ENCODE measurements at regions not wholly inside any gene's neighbourhood (a gene's known extent, or its start where the extent isn't known, plus 50 kb on each side); places are given as distances from the start of the nearest gene placed in this dataset.

DNA sequence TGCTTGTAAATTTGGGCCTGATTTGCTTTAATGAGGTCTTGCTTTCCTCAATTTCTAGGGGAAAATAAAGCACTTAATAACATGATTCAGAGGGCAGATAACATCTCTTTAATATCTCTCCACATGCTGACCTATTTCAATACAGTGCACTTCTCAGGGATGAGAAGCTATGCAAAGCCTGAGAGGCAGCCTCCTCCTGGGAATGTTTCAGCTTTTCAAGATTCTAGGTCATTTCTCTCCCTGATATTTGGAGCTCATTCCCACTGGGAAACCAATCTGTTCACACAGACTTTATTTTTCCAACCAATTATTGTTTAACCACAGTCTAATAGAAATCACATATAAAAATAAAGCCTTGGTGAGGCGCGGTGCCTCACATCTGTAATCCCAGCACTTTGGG, 67.0 kb upstream of the LSAMP start (continued):
- TF ChIP-seq, protein P1, sequence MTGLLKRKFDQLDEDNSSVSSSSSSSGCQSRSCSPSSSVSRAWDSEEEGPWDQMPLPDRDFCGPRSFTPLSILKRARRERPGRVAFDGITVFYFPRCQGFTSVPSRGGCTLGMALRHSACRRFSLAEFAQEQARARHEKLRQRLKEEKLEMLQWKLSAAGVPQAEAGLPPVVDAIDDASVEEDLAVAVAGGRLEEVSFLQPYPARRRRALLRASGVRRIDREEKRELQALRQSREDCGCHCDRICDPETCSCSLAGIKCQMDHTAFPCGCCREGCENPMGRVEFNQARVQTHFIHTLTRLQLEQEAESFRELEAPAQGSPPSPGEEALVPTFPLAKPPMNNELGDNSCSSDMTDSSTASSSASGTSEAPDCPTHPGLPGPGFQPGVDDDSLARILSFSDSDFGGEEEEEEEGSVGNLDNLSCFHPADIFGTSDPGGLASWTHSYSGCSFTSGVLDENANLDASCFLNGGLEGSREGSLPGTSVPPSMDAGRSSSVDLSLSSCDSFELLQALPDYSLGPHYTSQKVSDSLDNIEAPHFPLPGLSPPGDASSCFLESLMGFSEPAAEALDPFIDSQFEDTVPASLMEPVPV (CRISPR knock-in tag; IDR thresholded peaks at IDR 0.05) = no peak
- TF ChIP-seq, protein P2, sequence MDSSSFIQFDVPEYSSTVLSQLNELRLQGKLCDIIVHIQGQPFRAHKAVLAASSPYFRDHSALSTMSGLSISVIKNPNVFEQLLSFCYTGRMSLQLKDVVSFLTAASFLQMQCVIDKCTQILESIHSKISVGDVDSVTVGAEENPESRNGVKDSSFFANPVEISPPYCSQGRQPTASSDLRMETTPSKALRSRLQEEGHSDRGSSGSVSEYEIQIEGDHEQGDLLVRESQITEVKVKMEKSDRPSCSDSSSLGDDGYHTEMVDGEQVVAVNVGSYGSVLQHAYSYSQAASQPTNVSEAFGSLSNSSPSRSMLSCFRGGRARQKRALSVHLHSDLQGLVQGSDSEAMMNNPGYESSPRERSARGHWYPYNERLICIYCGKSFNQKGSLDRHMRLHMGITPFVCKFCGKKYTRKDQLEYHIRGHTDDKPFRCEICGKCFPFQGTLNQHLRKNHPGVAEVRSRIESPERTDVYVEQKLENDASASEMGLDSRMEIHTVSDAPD (CRISPR knock-in tag; IDR thresholded peaks at IDR 0.05) = no peak
- no peak for TF ChIP-seq ZNF367 (CRISPR knock-in tag; IDR thresholded peaks at IDR 0.05; ENCODE audit: borderline replicate concordance)
- no peak for TF ChIP-seq NFE2L1 (CRISPR knock-in tag; IDR thresholded peaks at IDR 0.05; ENCODE audit: borderline replicate concordance)

DNA sequence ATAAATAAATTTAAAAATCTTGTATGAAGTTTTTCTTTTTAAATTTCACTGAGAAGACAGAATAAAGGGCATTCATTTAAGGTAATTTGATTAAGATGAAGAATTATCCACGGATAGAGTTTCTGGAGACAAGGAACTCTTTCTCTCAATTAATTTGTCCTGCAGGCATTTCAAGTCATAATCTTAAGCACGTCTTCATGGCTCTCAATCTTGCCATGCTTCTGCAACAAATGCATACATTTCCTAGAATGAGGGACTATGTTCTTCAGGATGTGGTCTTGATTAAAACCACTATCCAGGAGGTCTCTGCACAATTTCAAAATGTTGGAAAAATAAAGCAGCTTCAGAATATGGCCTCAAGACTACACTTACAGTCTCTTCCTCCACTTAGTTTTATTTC, 67.6 kb upstream of the LSAMP start:
- H3K4me1 ChIP-seq (ENCODE audit: insufficient read depth, low read length) = no peaks in the 10 kb centered on the region
- WGBS (ENCODE audit: low lambda C conversion rate) = 5% methylated on average over 2 of the region's 2 CpGs
- CTCF ChIA-PET (ENCODE audit: low intra/inter-chr PET ratio, low total read pairs) = no interaction called here
- no peak overlapping the region for H3K27ac ChIP-seq (ENCODE audit: extremely low read length, insufficient read depth, low read length)
- no peaks in the 10 kb centered on the region for H3K79me2 ChIP-seq (ENCODE audit: insufficient read depth, low read length)
- H2AFZ ChIP-seq (ENCODE audit: low read length) = no peak overlapping the region
- no peaks in the 10 kb centered on the region for H3K27me3 ChIP-seq (ENCODE audit: control insufficient read depth in 1 of 2, insufficient read depth in 2 of 2, low read length in 2 of 2)
- no peak overlapping the region for H3K9ac ChIP-seq (ENCODE audit: insufficient read depth, low read depth, low read length)
- in situ Hi-C loops (cut with HindIII; ENCODE audit: extremely low pct_ligation_motif_present, low pct_unique_long_range_greater_than_20kb) = no loop called here
- H3K36me3 ChIP-seq (replicated peaks in 1 of 2; ENCODE audit: control insufficient read depth in 1 of 2, insufficient read depth in 2 of 2, low read length in 2 of 2) = no peaks in the 10 kb centered on the region
- DNase-seq (ENCODE audit: low spot score) (no peak), ATAC-seq (no peak), FAIRE-seq (no peak)
- intact Hi-C loops (cut with micrococcal nuclease; ENCODE audit: unreplicated experiment) = no loop called here
- H3K4me3 ChIP-seq (replicated peaks in 1 of 3; ENCODE audit: insufficient read depth in 1 of 3, low read depth in 2 of 3, low read length in 3 of 3) = no peak overlapping the region
- POLR2A ChIA-PET = no interaction called here
- no peak overlapping the region for H3K4me2 ChIP-seq (ENCODE audit: low read depth, low read length)
- H3K9me3 ChIP-seq (ENCODE audit: low read length) = no peaks in the 10 kb centered on the region
- no peaks in the 10 kb centered on the region for H4K20me1 ChIP-seq (ENCODE audit: insufficient read depth, low read length)
- no TSS peak for BruUV-seq (replicated peaks)
- TF ChIP-seq AGO2 (optimal IDR thresholded peaks at IDR 0.05; ENCODE audit: low read depth, low read length) = no peak
- TF ChIP-seq, protein P3, sequence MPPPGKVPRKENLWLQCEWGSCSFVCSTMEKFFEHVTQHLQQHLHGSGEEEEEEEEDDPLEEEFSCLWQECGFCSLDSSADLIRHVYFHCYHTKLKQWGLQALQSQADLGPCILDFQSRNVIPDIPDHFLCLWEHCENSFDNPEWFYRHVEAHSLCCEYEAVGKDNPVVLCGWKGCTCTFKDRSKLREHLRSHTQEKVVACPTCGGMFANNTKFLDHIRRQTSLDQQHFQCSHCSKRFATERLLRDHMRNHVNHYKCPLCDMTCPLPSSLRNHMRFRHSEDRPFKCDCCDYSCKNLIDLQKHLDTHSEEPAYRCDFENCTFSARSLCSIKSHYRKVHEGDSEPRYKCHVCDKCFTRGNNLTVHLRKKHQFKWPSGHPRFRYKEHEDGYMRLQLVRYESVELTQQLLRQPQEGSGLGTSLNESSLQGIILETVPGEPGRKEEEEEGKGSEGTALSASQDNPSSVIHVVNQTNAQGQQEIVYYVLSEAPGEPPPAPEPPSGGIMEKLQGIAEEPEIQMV (CRISPR knock-in tag; IDR thresholded peaks at IDR 0.05; ENCODE audit: low read depth) = no peak
- TF ChIP-seq, protein P4, sequence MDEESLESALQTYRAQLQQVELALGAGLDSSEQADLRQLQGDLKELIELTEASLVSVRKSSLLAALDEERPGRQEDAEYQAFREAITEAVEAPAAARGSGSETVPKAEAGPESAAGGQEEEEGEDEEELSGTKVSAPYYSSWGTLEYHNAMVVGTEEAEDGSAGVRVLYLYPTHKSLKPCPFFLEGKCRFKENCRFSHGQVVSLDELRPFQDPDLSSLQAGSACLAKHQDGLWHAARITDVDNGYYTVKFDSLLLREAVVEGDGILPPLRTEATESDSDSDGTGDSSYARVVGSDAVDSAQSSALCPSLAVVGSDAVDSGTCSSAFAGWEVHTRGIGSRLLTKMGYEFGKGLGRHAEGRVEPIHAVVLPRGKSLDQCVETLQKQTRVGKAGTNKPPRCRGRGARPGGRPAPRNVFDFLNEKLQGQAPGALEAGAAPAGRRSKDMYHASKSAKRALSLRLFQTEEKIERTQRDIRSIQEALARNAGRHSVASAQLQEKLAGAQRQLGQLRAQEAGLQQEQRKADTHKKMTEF (CRISPR knock-in tag; IDR thresholded peaks at IDR 0.05) = no peak
- no peak for TF ChIP-seq ZBTB38 (CRISPR knock-in tag; IDR thresholded peaks at IDR 0.05)
- no peak for TF ChIP-seq RARG (CRISPR knock-in tag; IDR thresholded peaks at IDR 0.05; ENCODE audit: low read depth)
- TF ChIP-seq, protein P5, sequence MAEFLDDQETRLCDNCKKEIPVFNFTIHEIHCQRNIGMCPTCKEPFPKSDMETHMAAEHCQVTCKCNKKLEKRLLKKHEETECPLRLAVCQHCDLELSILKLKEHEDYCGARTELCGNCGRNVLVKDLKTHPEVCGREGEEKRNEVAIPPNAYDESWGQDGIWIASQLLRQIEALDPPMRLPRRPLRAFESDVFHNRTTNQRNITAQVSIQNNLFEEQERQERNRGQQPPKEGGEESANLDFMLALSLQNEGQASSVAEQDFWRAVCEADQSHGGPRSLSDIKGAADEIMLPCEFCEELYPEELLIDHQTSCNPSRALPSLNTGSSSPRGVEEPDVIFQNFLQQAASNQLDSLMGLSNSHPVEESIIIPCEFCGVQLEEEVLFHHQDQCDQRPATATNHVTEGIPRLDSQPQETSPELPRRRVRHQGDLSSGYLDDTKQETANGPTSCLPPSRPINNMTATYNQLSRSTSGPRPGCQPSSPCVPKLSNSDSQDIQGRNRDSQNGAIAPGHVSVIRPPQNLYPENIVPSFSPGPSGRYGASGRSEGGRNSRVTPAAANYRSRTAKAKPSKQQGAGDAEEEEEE (CRISPR knock-in tag; IDR thresholded peaks at IDR 0.05; ENCODE audit: borderline replicate concordance) = no peak
- no peak for TF ChIP-seq PAWR (CRISPR knock-in tag; IDR thresholded peaks at IDR 0.05; ENCODE audit: borderline replicate concordance)
- TF ChIP-seq CEBPG (CRISPR knock-in tag; IDR thresholded peaks at IDR 0.05) = no peak
- TF ChIP-seq, protein P6, sequence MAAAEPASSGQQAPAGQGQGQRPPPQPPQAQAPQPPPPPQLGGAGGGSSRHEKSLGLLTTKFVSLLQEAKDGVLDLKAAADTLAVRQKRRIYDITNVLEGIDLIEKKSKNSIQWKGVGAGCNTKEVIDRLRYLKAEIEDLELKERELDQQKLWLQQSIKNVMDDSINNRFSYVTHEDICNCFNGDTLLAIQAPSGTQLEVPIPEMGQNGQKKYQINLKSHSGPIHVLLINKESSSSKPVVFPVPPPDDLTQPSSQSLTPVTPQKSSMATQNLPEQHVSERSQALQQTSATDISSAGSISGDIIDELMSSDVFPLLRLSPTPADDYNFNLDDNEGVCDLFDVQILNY (CRISPR knock-in tag; conservative IDR thresholded peaks at IDR 0.05) = no peak
- TF ChIP-seq, protein P7, sequence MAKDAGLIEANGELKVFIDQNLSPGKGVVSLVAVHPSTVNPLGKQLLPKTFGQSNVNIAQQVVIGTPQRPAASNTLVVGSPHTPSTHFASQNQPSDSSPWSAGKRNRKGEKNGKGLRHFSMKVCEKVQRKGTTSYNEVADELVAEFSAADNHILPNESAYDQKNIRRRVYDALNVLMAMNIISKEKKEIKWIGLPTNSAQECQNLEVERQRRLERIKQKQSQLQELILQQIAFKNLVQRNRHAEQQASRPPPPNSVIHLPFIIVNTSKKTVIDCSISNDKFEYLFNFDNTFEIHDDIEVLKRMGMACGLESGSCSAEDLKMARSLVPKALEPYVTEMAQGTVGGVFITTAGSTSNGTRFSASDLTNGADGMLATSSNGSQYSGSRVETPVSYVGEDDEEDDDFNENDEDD (CRISPR knock-in tag; IDR thresholded peaks at IDR 0.05; ENCODE audit: borderline replicate concordance) = no peak
